ENCODE measurements at regions not wholly inside any gene's neighbourhood (a gene's known extent, or its start where the extent isn't known, plus 50 kb on each side); places are given as distances from the start of the nearest gene placed in this dataset.

- TF ChIP-seq, protein P1, sequence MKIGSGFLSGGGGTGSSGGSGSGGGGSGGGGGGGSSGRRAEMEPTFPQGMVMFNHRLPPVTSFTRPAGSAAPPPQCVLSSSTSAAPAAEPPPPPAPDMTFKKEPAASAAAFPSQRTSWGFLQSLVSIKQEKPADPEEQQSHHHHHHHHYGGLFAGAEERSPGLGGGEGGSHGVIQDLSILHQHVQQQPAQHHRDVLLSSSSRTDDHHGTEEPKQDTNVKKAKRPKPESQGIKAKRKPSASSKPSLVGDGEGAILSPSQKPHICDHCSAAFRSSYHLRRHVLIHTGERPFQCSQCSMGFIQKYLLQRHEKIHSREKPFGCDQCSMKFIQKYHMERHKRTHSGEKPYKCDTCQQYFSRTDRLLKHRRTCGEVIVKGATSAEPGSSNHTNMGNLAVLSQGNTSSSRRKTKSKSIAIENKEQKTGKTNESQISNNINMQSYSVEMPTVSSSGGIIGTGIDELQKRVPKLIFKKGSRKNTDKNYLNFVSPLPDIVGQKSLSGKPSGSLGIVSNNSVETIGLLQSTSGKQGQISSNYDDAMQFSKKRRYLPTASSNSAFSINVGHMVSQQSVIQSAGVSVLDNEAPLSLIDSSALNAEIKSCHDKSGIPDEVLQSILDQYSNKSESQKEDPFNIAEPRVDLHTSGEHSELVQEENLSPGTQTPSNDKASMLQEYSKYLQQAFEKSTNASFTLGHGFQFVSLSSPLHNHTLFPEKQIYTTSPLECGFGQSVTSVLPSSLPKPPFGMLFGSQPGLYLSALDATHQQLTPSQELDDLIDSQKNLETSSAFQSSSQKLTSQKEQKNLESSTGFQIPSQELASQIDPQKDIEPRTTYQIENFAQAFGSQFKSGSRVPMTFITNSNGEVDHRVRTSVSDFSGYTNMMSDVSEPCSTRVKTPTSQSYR (CRISPR knock-in tag; IDR thresholded peaks at IDR 0.05): no peak
Observed at GRCh38 chr9:105994970-105995369, 300.6 kb downstream of the TMEM38B start (continued).

- H3K27ac Mint-ChIP-seq: no peak overlapping the region
- DNase-seq (ENCODE audit: low spot score) (no peak), ATAC-seq (no peak)
Observed at GRCh38 chr9:106017198-106017740, 322.9 kb downstream of the TMEM38B start.

DNA sequence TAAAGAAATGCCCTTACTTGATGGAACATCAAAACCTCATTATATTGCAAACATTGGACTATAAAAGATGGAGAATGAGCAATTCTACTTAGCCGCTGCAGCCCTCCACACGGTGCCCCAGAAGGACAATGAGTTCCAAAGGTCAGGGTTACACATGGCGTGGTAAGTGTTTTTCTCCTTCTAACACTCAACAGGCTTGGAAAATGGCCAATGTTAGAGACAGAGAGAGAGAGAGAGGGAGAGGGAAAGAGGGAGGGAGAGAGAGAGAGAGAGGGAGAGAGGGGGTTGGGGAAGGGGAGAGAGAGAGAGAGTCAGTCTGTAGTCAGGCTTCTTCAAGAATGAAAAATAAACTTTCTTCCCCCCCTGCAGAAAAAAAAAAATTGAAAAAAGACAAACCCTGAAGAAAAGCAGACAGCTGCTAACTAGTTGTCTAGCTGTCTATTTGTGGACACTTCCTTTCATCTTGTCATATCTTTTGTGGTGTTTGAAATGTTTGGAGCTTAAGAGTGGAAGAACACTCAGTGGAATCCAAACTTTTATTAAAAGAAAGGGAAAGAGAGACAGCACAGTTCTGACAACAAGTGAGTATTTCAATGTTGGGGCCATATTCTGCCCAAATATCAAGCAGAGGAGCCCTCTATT lies 324.8 kb downstream of the TMEM38B start:
- Mint-ChIP-seq H3K36me3 (no peaks in the 10 kb centered on the region), H3K27me3 (ENCODE audit: low read depth) (no peaks in the 10 kb centered on the region; the same call in 1 of the 2 replicates), H3K27ac (peak overlapping the region; percentile 79), H3K9me3 (peaks cover 26% of the 10 kb centered on the region), H3K4me1 (peaks cover 51% of the 10 kb centered on the region), H3K4me3 (peak overlapping the region; percentile 18; the same call in 1 of the 2 replicates)
- TF ChIP-seq, protein P2, sequence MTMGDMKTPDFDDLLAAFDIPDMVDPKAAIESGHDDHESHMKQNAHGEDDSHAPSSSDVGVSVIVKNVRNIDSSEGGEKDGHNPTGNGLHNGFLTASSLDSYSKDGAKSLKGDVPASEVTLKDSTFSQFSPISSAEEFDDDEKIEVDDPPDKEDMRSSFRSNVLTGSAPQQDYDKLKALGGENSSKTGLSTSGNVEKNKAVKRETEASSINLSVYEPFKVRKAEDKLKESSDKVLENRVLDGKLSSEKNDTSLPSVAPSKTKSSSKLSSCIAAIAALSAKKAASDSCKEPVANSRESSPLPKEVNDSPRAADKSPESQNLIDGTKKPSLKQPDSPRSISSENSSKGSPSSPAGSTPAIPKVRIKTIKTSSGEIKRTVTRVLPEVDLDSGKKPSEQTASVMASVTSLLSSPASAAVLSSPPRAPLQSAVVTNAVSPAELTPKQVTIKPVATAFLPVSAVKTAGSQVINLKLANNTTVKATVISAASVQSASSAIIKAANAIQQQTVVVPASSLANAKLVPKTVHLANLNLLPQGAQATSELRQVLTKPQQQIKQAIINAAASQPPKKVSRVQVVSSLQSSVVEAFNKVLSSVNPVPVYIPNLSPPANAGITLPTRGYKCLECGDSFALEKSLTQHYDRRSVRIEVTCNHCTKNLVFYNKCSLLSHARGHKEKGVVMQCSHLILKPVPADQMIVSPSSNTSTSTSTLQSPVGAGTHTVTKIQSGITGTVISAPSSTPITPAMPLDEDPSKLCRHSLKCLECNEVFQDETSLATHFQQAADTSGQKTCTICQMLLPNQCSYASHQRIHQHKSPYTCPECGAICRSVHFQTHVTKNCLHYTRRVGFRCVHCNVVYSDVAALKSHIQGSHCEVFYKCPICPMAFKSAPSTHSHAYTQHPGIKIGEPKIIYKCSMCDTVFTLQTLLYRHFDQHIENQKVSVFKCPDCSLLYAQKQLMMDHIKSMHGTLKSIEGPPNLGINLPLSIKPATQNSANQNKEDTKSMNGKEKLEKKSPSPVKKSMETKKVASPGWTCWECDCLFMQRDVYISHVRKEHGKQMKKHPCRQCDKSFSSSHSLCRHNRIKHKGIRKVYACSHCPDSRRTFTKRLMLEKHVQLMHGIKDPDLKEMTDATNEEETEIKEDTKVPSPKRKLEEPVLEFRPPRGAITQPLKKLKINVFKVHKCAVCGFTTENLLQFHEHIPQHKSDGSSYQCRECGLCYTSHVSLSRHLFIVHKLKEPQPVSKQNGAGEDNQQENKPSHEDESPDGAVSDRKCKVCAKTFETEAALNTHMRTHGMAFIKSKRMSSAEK (CRISPR knock-in tag; IDR thresholded peaks at IDR 0.05; ENCODE audit: borderline replicate concordance): no peak
- TF ChIP-seq OVOL2 (CRISPR knock-in tag; IDR thresholded peaks at IDR 0.05; ENCODE audit: borderline replicate concordance) (no peak), ZNF121 (CRISPR knock-in tag; IDR thresholded peaks at IDR 0.05) (peak; percentile 67; the same call in 1 of the 2 replicates), NR2C2 (CRISPR knock-in tag; IDR thresholded peaks at IDR 0.05) (no peak)
- ChIA-PET CTCF (interaction anchor here (0.7 kb wide), 1 partner anchor 447 kb away, joined by 3 read pairs; no protein-coding TSS in a partner anchor), POLR2A (no interaction called here)
- ATAC-seq (peak; percentile 73), DNase-seq (ENCODE audit: low spot score) (no peak)

More at GRCh38 chr9:106017198-106017740, 322.9 kb downstream of the TMEM38B start:
- Mint-ChIP-seq H3K27me3 (ENCODE audit: low read depth) (no peaks in the 10 kb centered on the region; the same call in 1 of the 2 replicates), H3K9me3 (peaks cover 30% of the 10 kb centered on the region), H3K4me3 (no peak overlapping the region), H3K4me1 (peaks cover 54% of the 10 kb centered on the region), H3K36me3 (no peaks in the 10 kb centered on the region)
- no peak for TF ChIP-seq ELF4 (CRISPR knock-in tag; IDR thresholded peaks at IDR 0.05; ENCODE audit: low read depth)
- no peak for TF ChIP-seq ATF1 (CRISPR knock-in tag; IDR thresholded peaks at IDR 0.05)
- TF ChIP-seq, protein P1 (CRISPR knock-in tag; IDR thresholded peaks at IDR 0.05): no peak
- no peak for TF ChIP-seq NFATC4 (CRISPR knock-in tag; IDR thresholded peaks at IDR 0.05)
- TF ChIP-seq ZBTB21 (CRISPR knock-in tag; IDR thresholded peaks at IDR 0.05; ENCODE audit: borderline replicate concordance): no peak
- no peak for TF ChIP-seq ZNF219 (CRISPR knock-in tag; IDR thresholded peaks at IDR 0.05; ENCODE audit: borderline replicate concordance)
- no peak for TF ChIP-seq MXD4 (CRISPR knock-in tag; IDR thresholded peaks at IDR 0.05; ENCODE audit: borderline replicate concordance)
- ChIA-PET POLR2A (no interaction called here), CTCF (no interaction called here)

Data from WTC11 (cell line).